ENCODE measurements at regions not wholly inside any gene's neighbourhood (a gene's known extent, or its start where the extent isn't known, plus 50 kb on each side); places are given as distances from the start of the nearest gene placed in this dataset.

DNA sequence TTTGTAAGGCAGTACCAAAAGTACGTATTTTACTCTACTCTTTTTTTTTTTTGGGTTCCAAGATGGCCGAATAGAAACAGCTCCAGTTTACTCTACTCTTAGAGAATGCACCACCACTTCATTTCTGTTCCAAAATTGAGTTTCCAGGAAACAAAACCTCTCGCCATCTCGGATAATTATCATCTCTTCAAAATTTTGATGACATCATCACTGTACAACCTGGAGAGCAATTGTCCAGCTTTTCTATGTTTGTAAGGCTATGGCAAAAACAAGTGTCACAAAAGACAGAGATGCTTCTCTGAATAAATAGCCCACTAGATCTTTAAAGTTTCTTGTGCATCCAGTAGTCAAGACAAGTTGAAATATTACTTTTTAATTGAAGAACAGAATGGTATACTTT lies 1631.9 kb upstream of the CDH6 start:
- H3K27me3 ChIP-seq (ENCODE audit: control insufficient read depth in 2 of 2, insufficient read depth in 2 of 2, low read length in 2 of 2): no peaks in the 10 kb centered on the region
- no peak overlapping the region for H2AFZ ChIP-seq (ENCODE audit: low read depth, low read length)
- no TSS peak for BruUV-seq (replicated peaks)
- no peaks in the 10 kb centered on the region for H3K9me1 ChIP-seq (replicated peaks; ENCODE audit: control insufficient read depth, extremely low read depth, insufficient read depth, low read length)
- no peak for DNase-seq (ENCODE audit: low read depth, low spot score)
- no peak overlapping the region for H3K9ac ChIP-seq (replicated peaks; ENCODE audit: extremely low read depth, insufficient read depth, low read length)
- H3K9me3 ChIP-seq (replicated peaks; ENCODE audit: control insufficient read depth, insufficient read depth, low read length): peaks cover 3% of the 10 kb centered on the region
- no peak overlapping the region for H3K4me3 ChIP-seq (replicated peaks in 1 of 3; ENCODE audit: insufficient read depth in 1 of 3, low read depth in 1 of 3, low read length in 3 of 3)
- no peak overlapping the region for H3K27ac ChIP-seq (ENCODE audit: insufficient read depth, low read depth, low read length)
- no peak overlapping the region for H3K4me2 ChIP-seq (ENCODE audit: insufficient read depth, low read length)
- no peaks in the 10 kb centered on the region for H3K79me2 ChIP-seq (ENCODE audit: control insufficient read depth, insufficient read depth, low read length)
- no peaks in the 10 kb centered on the region for H3K4me1 ChIP-seq (ENCODE audit: control insufficient read depth, extremely low read depth, insufficient read depth, low read length)
- ChIA-PET POLR2A (no interaction called here), CTCF (no interaction called here)
- dilution Hi-C loops (cut with MboI; ENCODE audit: extremely low pct_ligation_motif_present, low sequenced_read_pairs): no loop called here
- no peak for TF ChIP-seq EZH2 (IDR thresholded peaks at IDR 0.05; ENCODE audit: borderline replicate concordance, low read depth, low read length, severe bottlenecking)
- no peak for TF ChIP-seq JUN (IDR thresholded peaks at IDR 0.05; ENCODE audit: borderline replicate concordance, insufficient read depth, insufficient read length, low read depth)
- TF ChIP-seq FOS (IDR thresholded peaks at IDR 0.05; ENCODE audit: borderline replicate concordance, insufficient read depth, low read length): no peak
- no peak for TF ChIP-seq POLR2A (IDR thresholded peaks at IDR 0.05; ENCODE audit: low read depth, low read length)
- TF ChIP-seq, protein P1, sequence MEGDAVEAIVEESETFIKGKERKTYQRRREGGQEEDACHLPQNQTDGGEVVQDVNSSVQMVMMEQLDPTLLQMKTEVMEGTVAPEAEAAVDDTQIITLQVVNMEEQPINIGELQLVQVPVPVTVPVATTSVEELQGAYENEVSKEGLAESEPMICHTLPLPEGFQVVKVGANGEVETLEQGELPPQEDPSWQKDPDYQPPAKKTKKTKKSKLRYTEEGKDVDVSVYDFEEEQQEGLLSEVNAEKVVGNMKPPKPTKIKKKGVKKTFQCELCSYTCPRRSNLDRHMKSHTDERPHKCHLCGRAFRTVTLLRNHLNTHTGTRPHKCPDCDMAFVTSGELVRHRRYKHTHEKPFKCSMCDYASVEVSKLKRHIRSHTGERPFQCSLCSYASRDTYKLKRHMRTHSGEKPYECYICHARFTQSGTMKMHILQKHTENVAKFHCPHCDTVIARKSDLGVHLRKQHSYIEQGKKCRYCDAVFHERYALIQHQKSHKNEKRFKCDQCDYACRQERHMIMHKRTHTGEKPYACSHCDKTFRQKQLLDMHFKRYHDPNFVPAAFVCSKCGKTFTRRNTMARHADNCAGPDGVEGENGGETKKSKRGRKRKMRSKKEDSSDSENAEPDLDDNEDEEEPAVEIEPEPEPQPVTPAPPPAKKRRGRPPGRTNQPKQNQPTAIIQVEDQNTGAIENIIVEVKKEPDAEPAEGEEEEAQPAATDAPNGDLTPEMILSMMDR (IDR thresholded peaks at IDR 0.05; ENCODE audit: extremely low read depth in 1 of 2, insufficient read depth in 1 of 2, low read depth in 1 of 2, low read length in 2 of 2): no peak
- no peak for TF ChIP-seq GATA2 (IDR thresholded peaks at IDR 0.05; ENCODE audit: insufficient read depth, insufficient read length, low read depth, low read length)
- TF ChIP-seq MYC (IDR thresholded peaks at IDR 0.05; ENCODE audit: low read depth, low read length): no peak
- no peak for TF ChIP-seq POLR2AphosphoS5 (IDR thresholded peaks at IDR 0.05; ENCODE audit: insufficient read depth, low read depth, low read length)
- TF ChIP-seq, protein P2, sequence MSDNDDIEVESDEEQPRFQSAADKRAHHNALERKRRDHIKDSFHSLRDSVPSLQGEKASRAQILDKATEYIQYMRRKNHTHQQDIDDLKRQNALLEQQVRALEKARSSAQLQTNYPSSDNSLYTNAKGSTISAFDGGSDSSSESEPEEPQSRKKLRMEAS (IDR thresholded peaks at IDR 0.05; ENCODE audit: insufficient read depth, insufficient read length): no peak
- no peaks in the 10 kb centered on the region for H3K36me3 ChIP-seq (ENCODE audit: control insufficient read depth in 2 of 2, extremely low read depth in 1 of 2, insufficient read depth in 2 of 2, low read length in 2 of 2)
- intact Hi-C loops (cut with micrococcal nuclease): no loop called here
- no peaks in the 10 kb centered on the region for H4K20me1 ChIP-seq (replicated peaks; ENCODE audit: control insufficient read depth, extremely low read depth, insufficient read depth, low read length)
- no peak for FAIRE-seq

All from endothelial cell of umbilical vein (primary cell).